ENCODE measurements at regions not wholly inside any gene's neighbourhood (a gene's known extent, or its start where the extent isn't known, plus 50 kb on each side); places are given as distances from the start of the nearest gene placed in this dataset.

DNA sequence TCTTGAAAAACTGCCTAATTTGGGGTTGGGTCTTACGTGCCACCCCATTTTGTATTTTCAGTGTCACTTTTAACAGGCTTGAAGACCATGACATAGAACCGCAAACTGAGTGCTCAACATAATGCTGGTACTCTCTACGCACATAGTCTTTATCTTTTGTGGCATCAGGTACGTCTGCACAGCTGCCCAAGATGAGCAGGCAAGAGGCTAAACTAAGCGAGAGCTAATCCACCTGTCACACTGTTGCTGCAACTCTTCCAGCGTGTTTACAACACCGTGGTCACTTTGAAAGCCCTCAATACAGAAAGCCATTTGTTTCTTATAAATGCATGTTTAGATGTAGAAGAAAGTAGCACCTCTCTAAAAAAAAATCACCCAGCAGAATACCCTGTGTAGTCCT, 270.0 kb upstream of the TCF4 start:
- Histone ChIP-seq H3K9me3 (no peaks in the 10 kb centered on the region), H3K27ac (no peak overlapping the region), H3K4me1 (peaks cover 0 to 10% (median 5%) of the 10 kb centered on the region in 4 donors), H3K36me3 (no peaks in the 10 kb centered on the region), H3K4me3 (no peak overlapping the region), H3K27me3 (no peaks in the 10 kb centered on the region)
- intact Hi-C loops (cut with DNase I): no loop called here
- TF ChIP-seq POLR2A (IDR thresholded peaks at IDR 0.05) (no peak), POLR2AphosphoS5 (IDR thresholded peaks at IDR 0.05) (no peak), EP300 (IDR thresholded peaks at IDR 0.05) (no peak)
- TF ChIP-seq, protein P1, sequence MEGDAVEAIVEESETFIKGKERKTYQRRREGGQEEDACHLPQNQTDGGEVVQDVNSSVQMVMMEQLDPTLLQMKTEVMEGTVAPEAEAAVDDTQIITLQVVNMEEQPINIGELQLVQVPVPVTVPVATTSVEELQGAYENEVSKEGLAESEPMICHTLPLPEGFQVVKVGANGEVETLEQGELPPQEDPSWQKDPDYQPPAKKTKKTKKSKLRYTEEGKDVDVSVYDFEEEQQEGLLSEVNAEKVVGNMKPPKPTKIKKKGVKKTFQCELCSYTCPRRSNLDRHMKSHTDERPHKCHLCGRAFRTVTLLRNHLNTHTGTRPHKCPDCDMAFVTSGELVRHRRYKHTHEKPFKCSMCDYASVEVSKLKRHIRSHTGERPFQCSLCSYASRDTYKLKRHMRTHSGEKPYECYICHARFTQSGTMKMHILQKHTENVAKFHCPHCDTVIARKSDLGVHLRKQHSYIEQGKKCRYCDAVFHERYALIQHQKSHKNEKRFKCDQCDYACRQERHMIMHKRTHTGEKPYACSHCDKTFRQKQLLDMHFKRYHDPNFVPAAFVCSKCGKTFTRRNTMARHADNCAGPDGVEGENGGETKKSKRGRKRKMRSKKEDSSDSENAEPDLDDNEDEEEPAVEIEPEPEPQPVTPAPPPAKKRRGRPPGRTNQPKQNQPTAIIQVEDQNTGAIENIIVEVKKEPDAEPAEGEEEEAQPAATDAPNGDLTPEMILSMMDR (IDR thresholded peaks at IDR 0.05): no peak
- no peak for DNase-seq
- whole genome bisulfite sequencing, 2 donors: 76 to 78% methylated on average over 7 of the region's 7 CpGs

DNA sequence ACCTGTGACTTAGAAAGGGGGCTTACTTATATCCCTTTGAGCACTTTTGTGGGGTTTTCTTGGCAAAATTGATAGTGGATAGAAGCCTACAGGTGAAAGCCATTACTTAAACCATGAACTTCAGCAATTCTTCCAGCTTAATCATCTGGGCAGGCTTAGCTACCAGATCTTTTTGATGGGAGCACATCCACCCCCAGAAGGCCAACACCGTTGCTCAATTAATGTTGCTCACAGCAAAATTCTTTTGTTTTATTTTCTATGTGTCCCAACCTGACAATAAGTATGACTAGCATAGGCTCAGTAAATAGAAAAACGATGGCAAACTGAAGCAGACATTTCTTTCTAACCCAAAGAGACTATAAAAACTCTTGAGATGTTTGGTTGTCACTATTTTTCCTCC, 269.4 kb upstream of the TCF4 start:
- Histone ChIP-seq H3K27ac (no peak overlapping the region), H3K27me3 (no peaks in the 10 kb centered on the region), H3K4me1 (peaks cover 0 to 10% (median 5%) of the 10 kb centered on the region in 4 donors), H3K9me3 (no peaks in the 10 kb centered on the region), H3K36me3 (no peaks in the 10 kb centered on the region), H3K4me3 (no peak overlapping the region)
- no peak for DNase-seq
- TF ChIP-seq, protein P1 (IDR thresholded peaks at IDR 0.05): no peak
- TF ChIP-seq POLR2AphosphoS5 (IDR thresholded peaks at IDR 0.05) (no peak), POLR2A (IDR thresholded peaks at IDR 0.05) (no peak), EP300 (IDR thresholded peaks at IDR 0.05) (no peak)
- intact Hi-C loops (cut with DNase I): no loop called here
- 58 to 76% methylated on average over 2 of the region's 2 CpGs for whole genome bisulfite sequencing, 2 donors

DNA sequence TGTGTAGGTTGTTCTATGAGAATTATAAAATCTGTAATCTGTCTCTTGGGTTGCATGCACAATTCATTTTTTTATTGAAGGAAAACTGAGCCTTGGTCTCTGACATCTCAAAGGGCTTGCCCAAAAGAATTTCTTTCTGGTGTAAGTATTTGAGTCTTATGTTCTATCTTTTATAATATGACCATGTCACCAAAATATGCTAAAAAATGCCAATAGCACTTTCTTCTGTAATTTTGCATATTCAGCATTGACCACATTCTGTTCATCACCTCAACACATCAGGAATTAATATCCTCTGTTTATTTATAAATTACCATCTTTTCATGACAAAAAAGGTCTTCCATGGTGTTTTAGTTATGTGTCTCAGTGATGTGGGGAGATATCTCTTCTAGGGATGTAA, 268.7 kb upstream of the TCF4 start:
- no peak for DNase-seq
- no peaks in the 10 kb centered on the region for H3K9me3 ChIP-seq
- no peak overlapping the region for H3K4me3 ChIP-seq
- H3K36me3 ChIP-seq: no peaks in the 10 kb centered on the region
- no peaks in the 10 kb centered on the region for H3K27me3 ChIP-seq
- peaks cover 0 to 10% (median 5%) of the 10 kb centered on the region in 4 donors for H3K4me1 ChIP-seq
- TF ChIP-seq POLR2A (IDR thresholded peaks at IDR 0.05) (no peak), EP300 (IDR thresholded peaks at IDR 0.05) (no peak), POLR2AphosphoS5 (IDR thresholded peaks at IDR 0.05) (no peak)
- TF ChIP-seq, protein P1 (IDR thresholded peaks at IDR 0.05): no peak
- no peak overlapping the region for H3K27ac ChIP-seq
- intact Hi-C loops (cut with DNase I): no loop called here

DNA sequence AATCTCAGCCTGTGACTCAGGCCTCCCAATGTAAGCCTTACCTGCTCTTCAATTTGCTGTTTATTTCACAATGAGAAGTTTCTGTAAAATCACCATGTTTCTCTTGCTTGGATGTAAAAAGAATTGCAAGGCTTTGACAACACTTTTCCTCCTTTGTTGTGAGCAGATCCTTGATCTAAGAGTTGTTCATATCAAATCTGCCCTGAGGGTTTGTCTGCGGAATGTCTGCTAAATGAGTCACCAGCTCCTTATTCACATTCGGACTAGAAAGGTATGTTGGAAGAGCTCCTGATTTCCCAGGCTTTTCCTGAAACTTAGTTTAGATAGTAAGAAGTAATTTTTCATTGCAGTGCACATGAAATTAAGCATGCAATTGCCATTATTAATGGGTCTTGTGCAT, 268.2 kb upstream of the TCF4 start:
- 76 to 84% methylated on average over 2 of the region's 2 CpGs for WGBS, 2 donors
- Histone ChIP-seq H3K27me3 (no peaks in the 10 kb centered on the region), H3K36me3 (no peaks in the 10 kb centered on the region), H3K4me3 (no peak overlapping the region), H3K4me1 (peaks cover 0 to 10% (median 5%) of the 10 kb centered on the region in 4 donors), H3K27ac (no peak overlapping the region), H3K9me3 (no peaks in the 10 kb centered on the region)
- no peak for DNase-seq
- intact Hi-C loops (cut with DNase I): no loop called here
- TF ChIP-seq POLR2AphosphoS5 (IDR thresholded peaks at IDR 0.05): no peak
- TF ChIP-seq, protein P1 (IDR thresholded peaks at IDR 0.05): no peak
- no peak for TF ChIP-seq POLR2A (IDR thresholded peaks at IDR 0.05)
- TF ChIP-seq EP300 (IDR thresholded peaks at IDR 0.05): no peak

DNA sequence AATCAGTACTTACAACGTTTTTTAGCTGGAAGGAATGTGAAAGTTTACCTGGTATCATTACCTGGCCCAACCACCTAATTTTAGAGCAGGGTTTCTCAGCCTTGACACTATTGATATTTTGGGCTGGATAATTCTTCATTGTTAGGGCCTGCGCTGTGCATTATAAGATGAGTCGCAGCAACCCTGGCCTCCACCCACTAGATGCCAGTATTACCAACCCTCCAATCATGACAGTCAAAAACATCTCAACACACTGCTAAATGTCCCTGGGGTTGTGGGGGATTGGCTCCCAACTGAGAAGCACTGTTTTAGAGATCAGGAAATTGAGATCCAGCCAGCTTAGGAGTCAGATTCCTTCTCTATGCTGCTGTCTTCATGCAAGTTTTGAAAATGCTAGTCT, 265.3 kb upstream of the TCF4 start:
- Histone ChIP-seq H3K9me3 (no peaks in the 10 kb centered on the region), H3K4me3 (no peak overlapping the region), H3K27ac (no peak overlapping the region), H3K27me3 (no peaks in the 10 kb centered on the region), H3K4me1 (peaks cover 0 to 10% (median 5%) of the 10 kb centered on the region in 4 donors), H3K36me3 (no peaks in the 10 kb centered on the region)
- TF ChIP-seq POLR2A (IDR thresholded peaks at IDR 0.05) (no peak), POLR2AphosphoS5 (IDR thresholded peaks at IDR 0.05) (no peak)
- TF ChIP-seq, protein P1 (IDR thresholded peaks at IDR 0.05): no peak
- 80 to 88% methylated on average over 3 of the region's 3 CpGs for WGBS, 2 donors
- intact Hi-C loops (cut with DNase I): no loop called here
- DNase-seq: no peak

Measured in sigmoid colon (tissue), 6 donors.